A673 (cell line): ENCODE measurements at regions not wholly inside any gene's neighbourhood (a gene's known extent, or its start where the extent isn't known, plus 50 kb on each side); places are given as distances from the start of the nearest gene placed in this dataset.

ENCODE experiments used
- BruUV-seq: library from RNA; stranded (reverse); fragments of 400-500 nt; replicated peaks from 2 replicates; lab custom pipeline; 2021; lab: Mats Ljungman, UMichigan
- CTCF ChIA-PET: fragments of 300-600 bp; sonication (Branson Sonifier 250); formaldehyde crosslinking; loops from one replicate; lab custom pipeline; 2022; ENCODE audit warnings: antibody characterized with exemption; lab: Charles Lee
- POLR2A ChIA-PET: fragments of 300-600 bp; sonication (Branson Sonifier 250); formaldehyde crosslinking; loops from one replicate; lab custom pipeline; 2022; ENCODE audit warnings: antibody characterized with exemption; ENCODE audit not compliant: low non-redundant PET; lab: Charles Lee
- DNase-seq: peaks from one replicate; pipeline ENCODE4 v3.0.0-alpha.2; 2015; ENCODE audit warnings: low spot score
- H3K27ac ChIP-seq: fragments of 200-600 bp; sonication (generic); 2 replicates; pipeline ENCODE4 v1.5.1; 2016; ENCODE audit warnings: mixed run types, low read depth, mild to moderate bottlenecking, mixed read lengths, antibody characterized with exemption, low read length; ENCODE audit not compliant: poor library complexity, severe bottlenecking
- H3K27me3 ChIP-seq: fragments of 200-600 bp; sonication (generic); replicated peaks from 2 replicates; pipeline ENCODE4 v1.6.1; 2017; ENCODE audit warnings: mixed run types, low read depth, mild to moderate bottlenecking, mixed read lengths, antibody characterized with exemption, low read length; ENCODE audit not compliant: insufficient read depth, poor library complexity
- H3K36me3 ChIP-seq: fragments of 200-600 bp; sonication (generic); 2 replicates; pipeline ENCODE4 v1.6.1; 2016; ENCODE audit warnings: mixed run types, mild to moderate bottlenecking, mixed read lengths, antibody characterized with exemption, low read length; ENCODE audit not compliant: insufficient read depth, poor library complexity, severe bottlenecking
- H3K4me1 ChIP-seq: fragments of 200-600 bp; sonication (generic); 2 replicates; pipeline ENCODE4 v1.6.1; 2017; ENCODE audit warnings: mixed run types, mild to moderate bottlenecking, mixed read lengths, antibody characterized with exemption, low read length; ENCODE audit not compliant: insufficient read depth, poor library complexity, severe bottlenecking
- H3K4me3 ChIP-seq: fragments of 200-600 bp; sonication (generic); 2 replicates; pipeline ENCODE4 v1.5.1; 2016; ENCODE audit warnings: low read depth, mixed run types, mild to moderate bottlenecking, mixed read lengths, low read length; ENCODE audit not compliant: poor library complexity, severe bottlenecking
- H3K9me3 ChIP-seq: fragments of 200-600 bp; sonication (generic); 2 replicates; pipeline ENCODE4 v1.6.1; 2016; ENCODE audit warnings: mixed run types, low read depth, mild to moderate bottlenecking, mixed read lengths, antibody characterized with exemption, low read length; ENCODE audit not compliant: poor library complexity, severe bottlenecking
- CTCF ChIP-seq: fragments of 300-800, 200-600 bp; sonication (generic); conservative IDR thresholded peaks from 2 replicates; pipeline ENCODE4 v1.5.1; 2017; ENCODE audit warnings: low read depth, mild to moderate bottlenecking, antibody characterized with exemption, low read length, moderate library complexity, mixed read lengths
- EZH2 ChIP-seq: fragments of 200-600 bp; sonication (generic); IDR thresholded peaks from 2 replicates; pipeline ENCODE4 v1.6.1; 2017; ENCODE audit warnings: borderline replicate concordance, low read depth, mild to moderate bottlenecking, mixed read lengths, antibody characterized with exemption, low read length; ENCODE audit not compliant: poor library complexity, severe bottlenecking
- intact Hi-C: fragments of 100-400 bp; cut with micrococcal nuclease; formaldehyde crosslinking; loops from one replicate; pipeline ENCODE4 v1.10.0; 2022; ENCODE audit not compliant: unreplicated experiment

GRCh38 chr9:108486831-108487230 lies 369.0 kb downstream of the ACTL7B start:
- no peak for DNase-seq
- ChIA-PET POLR2A (no interaction called here), CTCF (no interaction called here)
- Histone ChIP-seq H3K36me3 (no peaks in the 10 kb centered on the region), H3K9me3 (no peaks in the 10 kb centered on the region), H3K27me3 (no peaks in the 10 kb centered on the region), H3K27ac (no peak overlapping the region), H3K4me3 (no peak overlapping the region), H3K4me1 (no peaks in the 10 kb centered on the region)
- intact Hi-C loops: no loop called here
- TF ChIP-seq EZH2 (no peak), CTCF (no peak)
- no TSS peak for BruUV-seq

GRCh38 chr9:108484468-108484867 lies 371.3 kb downstream of the ACTL7B start:
- H3K27me3 ChIP-seq: no peaks in the 10 kb centered on the region
- H3K27ac ChIP-seq: no peak overlapping the region
- DNase-seq: no peak
- no peaks in the 10 kb centered on the region for H3K9me3 ChIP-seq
- intact Hi-C loops: no loop called here
- no TSS peak for BruUV-seq
- H3K4me3 ChIP-seq: no peak overlapping the region
- CTCF ChIA-PET: no interaction called here
- no peaks in the 10 kb centered on the region for H3K36me3 ChIP-seq
- POLR2A ChIA-PET: no interaction called here
- no peak for TF ChIP-seq CTCF
- TF ChIP-seq EZH2: no peak
- H3K4me1 ChIP-seq: no peaks in the 10 kb centered on the region

- H3K9me3 ChIP-seq: no peaks in the 10 kb centered on the region
- no peaks in the 10 kb centered on the region for H3K4me1 ChIP-seq
- no peak overlapping the region for H3K4me3 ChIP-seq
- intact Hi-C loops: no loop called here
- no peak for TF ChIP-seq EZH2
- TF ChIP-seq CTCF: no peak
- H3K27me3 ChIP-seq: no peaks in the 10 kb centered on the region
- no TSS peak for BruUV-seq
- DNase-seq: no peak
- ChIA-PET POLR2A (no interaction called here), CTCF (no interaction called here)
- no peak overlapping the region for H3K27ac ChIP-seq
- no peaks in the 10 kb centered on the region for H3K36me3 ChIP-seq
Observed at GRCh38 chr9:108483676-108484075, 372.1 kb downstream of the ACTL7B start.
